ENCODE measurements at regions not wholly inside any gene's neighbourhood (a gene's known extent, or its start where the extent isn't known, plus 50 kb on each side); places are given as distances from the start of the nearest gene placed in this dataset.

DNA sequence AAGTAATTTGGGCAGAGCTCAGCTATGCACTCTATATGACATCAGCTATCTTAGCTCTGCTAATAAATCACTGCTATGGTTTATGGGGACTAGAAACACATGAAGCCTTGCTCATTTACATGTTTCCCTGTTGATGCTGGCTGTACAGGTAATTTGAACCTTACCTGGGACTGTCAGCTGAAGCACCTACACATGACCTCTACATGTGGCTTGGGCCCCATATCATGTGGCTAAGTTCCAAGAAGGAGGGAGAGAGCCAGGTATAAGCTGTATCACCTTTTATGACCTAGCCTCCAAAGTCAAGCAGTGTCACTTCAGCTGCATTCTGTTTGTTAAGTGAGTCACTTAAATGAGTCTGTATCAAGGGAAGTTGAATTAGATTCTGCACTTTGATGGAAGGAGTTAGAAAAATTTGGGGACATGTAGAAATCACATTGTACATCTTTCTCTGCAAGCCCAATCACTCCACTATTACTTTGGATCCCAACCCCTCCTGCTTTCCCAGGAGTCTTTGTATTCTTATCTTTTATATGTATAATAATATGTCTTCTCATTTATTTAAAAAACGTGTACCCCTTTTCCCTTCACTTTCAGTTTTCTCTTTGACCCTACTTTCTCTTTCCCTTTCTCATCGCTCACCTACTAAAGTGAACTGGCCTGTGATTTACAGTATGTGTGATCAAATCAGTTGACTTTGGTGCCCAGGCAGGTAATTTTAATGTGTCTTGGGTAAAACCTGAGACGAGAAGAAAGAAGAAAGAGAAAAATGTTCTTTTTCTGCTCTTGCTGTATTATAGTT is 53.4 kb upstream of the PRKACB start:
- TF ChIP-seq POLR2A (IDR thresholded peaks at IDR 0.05): no peak
- TF ChIP-seq, protein P1, sequence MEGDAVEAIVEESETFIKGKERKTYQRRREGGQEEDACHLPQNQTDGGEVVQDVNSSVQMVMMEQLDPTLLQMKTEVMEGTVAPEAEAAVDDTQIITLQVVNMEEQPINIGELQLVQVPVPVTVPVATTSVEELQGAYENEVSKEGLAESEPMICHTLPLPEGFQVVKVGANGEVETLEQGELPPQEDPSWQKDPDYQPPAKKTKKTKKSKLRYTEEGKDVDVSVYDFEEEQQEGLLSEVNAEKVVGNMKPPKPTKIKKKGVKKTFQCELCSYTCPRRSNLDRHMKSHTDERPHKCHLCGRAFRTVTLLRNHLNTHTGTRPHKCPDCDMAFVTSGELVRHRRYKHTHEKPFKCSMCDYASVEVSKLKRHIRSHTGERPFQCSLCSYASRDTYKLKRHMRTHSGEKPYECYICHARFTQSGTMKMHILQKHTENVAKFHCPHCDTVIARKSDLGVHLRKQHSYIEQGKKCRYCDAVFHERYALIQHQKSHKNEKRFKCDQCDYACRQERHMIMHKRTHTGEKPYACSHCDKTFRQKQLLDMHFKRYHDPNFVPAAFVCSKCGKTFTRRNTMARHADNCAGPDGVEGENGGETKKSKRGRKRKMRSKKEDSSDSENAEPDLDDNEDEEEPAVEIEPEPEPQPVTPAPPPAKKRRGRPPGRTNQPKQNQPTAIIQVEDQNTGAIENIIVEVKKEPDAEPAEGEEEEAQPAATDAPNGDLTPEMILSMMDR (IDR thresholded peaks at IDR 0.05): no peak
- no peak for TF ChIP-seq EP300 (IDR thresholded peaks at IDR 0.05)
- H3K4me3 ChIP-seq: no peak overlapping the region
- intact Hi-C loops (cut with DNase I): no loop called here
- H3K4me1 ChIP-seq (ENCODE audit: insufficient read depth): no peaks in the 10 kb centered on the region
- WGBS, 3 donors: 75 to 78% (median 77%) methylated on average over 3 of the region's 3 CpGs
- H3K27ac ChIP-seq: no peak overlapping the region
- no peaks in the 10 kb centered on the region for H3K27me3 ChIP-seq
- no peaks in the 10 kb centered on the region for H3K9me3 ChIP-seq
- DNase-seq: no peak
- H3K36me3 ChIP-seq: no peaks in the 10 kb centered on the region

DNA sequence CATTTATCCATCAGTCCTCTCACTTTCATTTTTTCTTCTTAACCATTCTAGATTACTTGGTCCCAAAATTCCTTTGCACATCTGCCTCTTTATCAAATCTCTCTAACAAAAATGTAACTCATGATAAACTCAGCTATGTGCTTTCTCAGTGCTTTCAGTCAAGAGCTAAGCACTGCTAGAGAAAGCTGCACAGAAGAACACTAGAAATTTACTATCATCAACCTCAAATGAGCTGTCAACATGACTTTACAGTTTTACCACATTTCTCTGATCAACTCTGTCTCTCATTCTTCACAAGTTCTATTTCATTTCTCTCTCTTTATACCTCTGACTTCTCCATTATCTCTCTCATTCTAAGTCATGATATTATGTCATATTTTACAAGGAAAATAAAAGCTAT is 54.2 kb upstream of the PRKACB start:
- Histone ChIP-seq H3K4me1 (ENCODE audit: insufficient read depth) (no peaks in the 10 kb centered on the region), H3K27me3 (no peaks in the 10 kb centered on the region), H3K9me3 (no peaks in the 10 kb centered on the region), H3K36me3 (no peaks in the 10 kb centered on the region), H3K27ac (no peak overlapping the region), H3K4me3 (no peak overlapping the region)
- TF ChIP-seq, protein P1 (IDR thresholded peaks at IDR 0.05): no peak
- TF ChIP-seq POLR2A (IDR thresholded peaks at IDR 0.05) (no peak), EP300 (IDR thresholded peaks at IDR 0.05) (no peak)
- intact Hi-C loops (cut with DNase I): no loop called here
- no peak for DNase-seq

DNA sequence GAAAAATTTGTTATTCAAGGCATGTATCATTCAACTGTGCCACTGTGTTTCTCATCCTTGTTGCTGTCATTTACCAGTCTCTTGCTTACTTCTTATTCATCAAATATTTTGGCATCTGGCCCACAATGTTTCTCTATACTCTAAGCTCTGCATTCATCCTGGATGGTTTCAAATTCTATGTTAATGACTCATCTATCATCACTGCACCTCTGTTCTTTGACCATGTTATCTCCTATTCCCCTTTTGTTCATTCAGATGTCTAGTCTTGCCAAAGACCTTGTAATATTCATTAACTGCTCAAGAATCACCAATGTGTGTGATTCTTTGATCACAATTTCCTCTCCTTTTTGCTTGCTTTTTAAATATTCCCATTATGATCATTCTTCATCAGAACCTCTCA is 54.6 kb upstream of the PRKACB start:
- no peak for DNase-seq
- intact Hi-C loops (cut with DNase I): no loop called here
- H3K4me1 ChIP-seq (ENCODE audit: insufficient read depth): no peaks in the 10 kb centered on the region
- H3K4me3 ChIP-seq: no peak overlapping the region
- no peak overlapping the region for H3K27ac ChIP-seq
- no peaks in the 10 kb centered on the region for H3K27me3 ChIP-seq
- no peaks in the 10 kb centered on the region for H3K9me3 ChIP-seq
- TF ChIP-seq, protein P1 (IDR thresholded peaks at IDR 0.05): no peak
- TF ChIP-seq POLR2A (IDR thresholded peaks at IDR 0.05) (no peak), EP300 (IDR thresholded peaks at IDR 0.05) (no peak)
- H3K36me3 ChIP-seq: no peaks in the 10 kb centered on the region

DNA sequence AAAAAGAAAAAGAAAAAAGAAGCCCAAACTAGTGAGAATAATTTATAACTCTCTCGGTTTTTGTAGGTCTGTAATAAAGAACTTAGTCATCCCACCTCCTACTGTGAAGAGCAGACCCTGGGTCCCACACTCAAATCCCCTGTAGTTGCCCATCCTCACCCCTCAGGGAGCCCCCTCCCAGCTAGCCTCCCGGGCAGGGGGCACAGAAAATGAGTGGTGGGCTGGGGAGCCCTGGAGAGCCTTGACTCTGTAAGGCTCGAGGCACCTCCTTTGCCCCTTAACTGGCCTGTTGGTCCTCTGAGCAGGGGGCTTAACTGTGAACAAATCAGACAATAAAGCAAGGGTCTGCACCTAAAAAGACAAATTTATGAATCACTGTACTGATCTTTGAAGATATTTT is 57.5 kb upstream of the PRKACB start:
- TF ChIP-seq EP300 (IDR thresholded peaks at IDR 0.05): no peak
- TF ChIP-seq, protein P1 (IDR thresholded peaks at IDR 0.05): no peak
- no peak for TF ChIP-seq POLR2A (IDR thresholded peaks at IDR 0.05)
- H3K4me1 ChIP-seq (ENCODE audit: insufficient read depth): no peaks in the 10 kb centered on the region
- no peak overlapping the region for H3K27ac ChIP-seq
- intact Hi-C loops (cut with DNase I): no loop called here
- no peaks in the 10 kb centered on the region for H3K9me3 ChIP-seq
- DNase-seq: no peak
- H3K27me3 ChIP-seq: no peaks in the 10 kb centered on the region
- WGBS, 3 donors: 74 to 90% (median 88%) methylated on average over 3 of the region's 3 CpGs
- no peaks in the 10 kb centered on the region for H3K36me3 ChIP-seq
- H3K4me3 ChIP-seq: no peak overlapping the region

All from ovary (tissue), 7 donors.